ENCODE measurements at regions not wholly inside any gene's neighbourhood (a gene's known extent, or its start where the extent isn't known, plus 50 kb on each side); places are given as distances from the start of the nearest gene placed in this dataset.

DNA sequence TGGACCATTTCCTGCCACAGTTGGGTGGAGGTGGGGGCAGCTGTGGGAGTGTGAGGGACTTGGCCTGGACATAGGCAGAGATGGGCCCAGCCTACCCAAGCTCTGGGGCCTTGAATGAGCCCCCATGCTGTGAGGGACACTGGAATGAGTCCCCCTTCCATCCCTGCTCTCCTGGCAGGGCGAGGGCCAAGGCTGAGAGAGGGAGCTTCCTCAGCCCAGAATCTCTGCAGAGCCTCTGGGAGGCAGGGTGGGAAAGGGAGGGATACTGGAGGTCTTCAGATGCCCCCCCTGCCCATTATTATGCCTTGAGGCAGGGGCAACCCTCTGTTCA is 124.5 kb upstream of the PJA1 start:
- H3K9me2 ChIP-seq (ENCODE audit: insufficient read depth), result no peaks in the 10 kb centered on the region
- H3K27ac ChIP-seq, result no peak overlapping the region
- CTCF ChIA-PET, result interaction anchor here (0.6 kb wide), 1 partner anchor 777 kb away, joined by 7 read pairs; no protein-coding TSS in a partner anchor
- no peaks in the 10 kb centered on the region for H3K4me1 ChIP-seq (replicated peaks; ENCODE audit: insufficient read depth)
- H3K79me2 ChIP-seq (ENCODE audit: low read depth), result no peaks in the 10 kb centered on the region
- POLR2A ChIA-PET (ENCODE audit: unreplicated experiment), result no interaction called here
- H3F3A ChIP-seq (ENCODE audit: insufficient read depth, low read depth), result no peaks in the 10 kb centered on the region
- H2AFZ ChIP-seq, result no peak overlapping the region
- no peaks in the 10 kb centered on the region for H4K20me1 ChIP-seq (ENCODE audit: insufficient read depth)
- H3K36me3 ChIP-seq (ENCODE audit: low read depth), result no peaks in the 10 kb centered on the region
- no peak overlapping the region for H3K4me3 ChIP-seq
- no peak for TF ChIP-seq EZH2 (IDR thresholded peaks at IDR 0.05; ENCODE audit: low read depth)
- TF ChIP-seq, protein P1, sequence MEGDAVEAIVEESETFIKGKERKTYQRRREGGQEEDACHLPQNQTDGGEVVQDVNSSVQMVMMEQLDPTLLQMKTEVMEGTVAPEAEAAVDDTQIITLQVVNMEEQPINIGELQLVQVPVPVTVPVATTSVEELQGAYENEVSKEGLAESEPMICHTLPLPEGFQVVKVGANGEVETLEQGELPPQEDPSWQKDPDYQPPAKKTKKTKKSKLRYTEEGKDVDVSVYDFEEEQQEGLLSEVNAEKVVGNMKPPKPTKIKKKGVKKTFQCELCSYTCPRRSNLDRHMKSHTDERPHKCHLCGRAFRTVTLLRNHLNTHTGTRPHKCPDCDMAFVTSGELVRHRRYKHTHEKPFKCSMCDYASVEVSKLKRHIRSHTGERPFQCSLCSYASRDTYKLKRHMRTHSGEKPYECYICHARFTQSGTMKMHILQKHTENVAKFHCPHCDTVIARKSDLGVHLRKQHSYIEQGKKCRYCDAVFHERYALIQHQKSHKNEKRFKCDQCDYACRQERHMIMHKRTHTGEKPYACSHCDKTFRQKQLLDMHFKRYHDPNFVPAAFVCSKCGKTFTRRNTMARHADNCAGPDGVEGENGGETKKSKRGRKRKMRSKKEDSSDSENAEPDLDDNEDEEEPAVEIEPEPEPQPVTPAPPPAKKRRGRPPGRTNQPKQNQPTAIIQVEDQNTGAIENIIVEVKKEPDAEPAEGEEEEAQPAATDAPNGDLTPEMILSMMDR (conservative IDR thresholded peaks at IDR 0.05), result no peak
- no peaks in the 10 kb centered on the region for H3K9me3 ChIP-seq (ENCODE audit: insufficient read depth, low read depth)
- no peak overlapping the region for H3K4me2 ChIP-seq
- BruUV-seq (replicated peaks), result no TSS peak
- intact Hi-C loops (cut with micrococcal nuclease; ENCODE audit: unreplicated experiment), result loop anchor here (10.0 kb wide), 2 partner anchors 65 to 225 kb away; no protein-coding TSS in a partner anchor
- DNase-seq, result no peak
- 0 out of 2 replicates have a peak, but pooled peaks cover 4% of the 10 kb centered on the region for H3K27me3 ChIP-seq (ENCODE audit: insufficient read depth, low read depth)

- no TSS peak for BruUV-seq (replicated peaks)
- no peaks in the 10 kb centered on the region for H3K9me2 ChIP-seq (ENCODE audit: insufficient read depth)
- no peak for TF ChIP-seq EZH2 (IDR thresholded peaks at IDR 0.05; ENCODE audit: low read depth)
- TF ChIP-seq, protein P1 (conservative IDR thresholded peaks at IDR 0.05), result no peak
- H3K79me2 ChIP-seq (ENCODE audit: low read depth), result no peaks in the 10 kb centered on the region
- no peaks in the 10 kb centered on the region for H3F3A ChIP-seq (ENCODE audit: insufficient read depth, low read depth)
- ChIA-PET POLR2A (ENCODE audit: unreplicated experiment) (no interaction called here), CTCF (interaction anchor here (0.6 kb wide), 1 partner anchor 777 kb away, joined by 7 read pairs; no protein-coding TSS in a partner anchor)
- H3K4me1 ChIP-seq (replicated peaks; ENCODE audit: insufficient read depth), result no peaks in the 10 kb centered on the region
- no peaks in the 10 kb centered on the region for H4K20me1 ChIP-seq (ENCODE audit: insufficient read depth)
- DNase-seq, result no peak
- H3K9me3 ChIP-seq (ENCODE audit: insufficient read depth, low read depth), result no peaks in the 10 kb centered on the region
- no peak overlapping the region for H2AFZ ChIP-seq
- 0 out of 2 replicates have a peak, but pooled peaks cover 4% of the 10 kb centered on the region for H3K27me3 ChIP-seq (ENCODE audit: insufficient read depth, low read depth)
- no peak overlapping the region for H3K4me3 ChIP-seq
- intact Hi-C loops (cut with micrococcal nuclease; ENCODE audit: unreplicated experiment), result loop anchor here (10.0 kb wide), 2 partner anchors 64 to 224 kb away; no protein-coding TSS in a partner anchor
- H3K36me3 ChIP-seq (ENCODE audit: low read depth), result no peaks in the 10 kb centered on the region
- no peak overlapping the region for H3K27ac ChIP-seq
- H3K4me2 ChIP-seq, result no peak overlapping the region
Measured at GRCh38 chrX:69289046-69289792, 124.0 kb upstream of the PJA1 start.

DNA sequence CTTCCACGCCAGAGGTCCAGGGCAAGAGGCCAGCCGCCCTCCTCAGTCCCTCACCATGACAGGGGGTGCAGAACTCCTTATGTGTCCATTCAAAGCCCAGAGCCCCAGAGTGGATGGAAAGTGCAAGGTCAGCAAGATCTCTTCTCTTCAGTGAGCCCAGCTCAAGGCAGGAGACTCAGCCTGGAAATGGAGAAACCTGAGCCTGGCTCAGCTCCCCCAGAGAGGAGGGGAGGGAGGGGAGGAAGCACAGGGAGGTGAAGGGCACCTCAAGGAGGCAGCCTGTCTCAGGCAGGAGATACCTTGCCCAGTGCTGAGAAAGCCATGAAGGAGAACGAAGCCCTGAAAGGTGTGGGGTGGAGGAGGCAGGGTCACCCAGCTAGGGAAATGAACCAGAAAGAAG is 121.8 kb upstream of the PJA1 start:
- H3K4me2 ChIP-seq, result no peak overlapping the region
- no TSS peak for BruUV-seq (replicated peaks)
- no peak for TF ChIP-seq EZH2 (IDR thresholded peaks at IDR 0.05; ENCODE audit: low read depth)
- TF ChIP-seq, protein P1 (conservative IDR thresholded peaks at IDR 0.05), result no peak
- no peaks in the 10 kb centered on the region for H4K20me1 ChIP-seq (ENCODE audit: insufficient read depth)
- H3K27ac ChIP-seq, result no peak overlapping the region
- no peak overlapping the region for H2AFZ ChIP-seq
- H3K4me3 ChIP-seq, result no peak overlapping the region
- no peaks in the 10 kb centered on the region for H3K36me3 ChIP-seq (ENCODE audit: low read depth)
- POLR2A ChIA-PET (ENCODE audit: unreplicated experiment), result no interaction called here
- no peaks in the 10 kb centered on the region for H3K9me3 ChIP-seq (ENCODE audit: insufficient read depth, low read depth)
- DNase-seq, result no peak
- H3K9me2 ChIP-seq (ENCODE audit: insufficient read depth), result no peaks in the 10 kb centered on the region
- no peaks in the 10 kb centered on the region for H3K4me1 ChIP-seq (replicated peaks; ENCODE audit: insufficient read depth)
- CTCF ChIA-PET, result no interaction called here
- intact Hi-C loops (cut with micrococcal nuclease; ENCODE audit: unreplicated experiment), result loop anchor here (10.0 kb wide), 2 partner anchors 62 to 222 kb away; no protein-coding TSS in a partner anchor
- H3F3A ChIP-seq (ENCODE audit: insufficient read depth, low read depth), result no peaks in the 10 kb centered on the region
- 0 out of 2 replicates have a peak, but pooled peaks cover 4% of the 10 kb centered on the region for H3K27me3 ChIP-seq (ENCODE audit: insufficient read depth, low read depth)
- no peaks in the 10 kb centered on the region for H3K79me2 ChIP-seq (ENCODE audit: low read depth)

All from PC-9 (cell line).